Erythroblast (primary cell): ENCODE measurements at regions not wholly inside any gene's neighbourhood (a gene's known extent, or its start where the extent isn't known, plus 50 kb on each side); places are given as distances from the start of the nearest gene placed in this dataset.

Experiments used
- GATA1 ChIP-seq: IDR thresholded peaks from 2 replicates; pipeline ENCODE4 v1.6.1; 2011; ENCODE audit warnings: low read depth, mild to moderate bottlenecking, control low read depth, low read length, moderate library complexity
- POLR2A ChIP-seq: IDR thresholded peaks from 2 replicates; pipeline ENCODE4 v1.6.1; 2011; ENCODE audit warnings: mild to moderate bottlenecking, low read length

DNA sequence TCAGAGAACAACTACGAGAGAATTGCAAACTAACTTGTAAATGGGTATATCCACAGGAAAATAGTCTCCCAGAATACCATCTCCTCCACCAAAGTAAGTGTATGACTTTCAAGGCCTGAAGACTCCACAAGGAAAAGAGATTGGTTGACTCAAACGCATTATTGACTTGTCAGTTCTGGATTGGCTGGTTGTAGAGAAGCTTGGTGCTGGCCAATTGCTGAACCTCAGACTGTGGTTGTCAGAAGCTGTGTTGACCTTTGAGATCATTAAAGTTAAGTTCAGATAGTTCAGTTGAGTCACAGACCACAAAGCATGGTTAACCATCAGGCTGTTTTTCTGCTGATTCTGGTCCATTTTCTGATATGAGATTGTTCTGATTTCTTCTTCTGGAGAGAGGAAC, 388.3 kb downstream of the BMP2 start:
- TF ChIP-seq POLR2A (no peak), GATA1 (no peak)
